Lung (tissue), 11 donors: ENCODE measurements at regions not wholly inside any gene's neighbourhood (a gene's known extent, or its start where the extent isn't known, plus 50 kb on each side); places are given as distances from the start of the nearest gene placed in this dataset.

Experiments used
- ATAC-seq: fragments of 200-7000 bp; cut with Tn5 transposase; one replicate; pipeline ENCODE4 v1.9.1; 2020; ENCODE audit warnings: moderate number of reproducible peaks; ENCODE audit not compliant: insufficient read depth, low FRiP score
- DNase-seq, 3 donors: peaks; one replicate each; pipeline ENCODE4 v3.0.0-alpha.2; 2013 to 2017
- H3K27ac ChIP-seq, 2 donors: one replicate each; pipeline ENCODE4 v1.5.1; 2013; ENCODE audit warnings: mild to moderate bottlenecking in 2 of 2, moderate library complexity in 2 of 2, control low read depth in 1 of 2, inconsistent platforms in 1 of 2, low read depth in 1 of 2, low read length in 1 of 2
- H3K27me3 ChIP-seq, 3 donors: one replicate each; pipeline ENCODE4 v1.5.1; 2013; ENCODE audit warnings: low read length in 2 of 3; ENCODE audit not compliant: control insufficient read depth in 3 of 3, insufficient read depth in 3 of 3
- H3K36me3 ChIP-seq, 4 donors: one replicate each; pipeline ENCODE4 v1.5.1; 2013; ENCODE audit warnings: low read length in 4 of 4, mild to moderate bottlenecking in 1 of 4, moderate library complexity in 1 of 4; ENCODE audit not compliant: control insufficient read depth in 4 of 4, insufficient read depth in 4 of 4
- H3K4me1 ChIP-seq, 5 donors: one replicate each; pipeline ENCODE4 v1.5.1; 2013; ENCODE audit warnings: low read length in 5 of 5, mild to moderate bottlenecking in 2 of 5, moderate library complexity in 1 of 5; ENCODE audit not compliant: control insufficient read depth in 5 of 5, insufficient read depth in 5 of 5
- H3K4me3 ChIP-seq: one replicate; pipeline ENCODE4 v1.5.1; 2013; ENCODE audit warnings: mild to moderate bottlenecking, control low read depth, moderate library complexity
- H3K9ac ChIP-seq, 2 donors: one replicate each; pipeline ENCODE4 v1.5.1; 2013; ENCODE audit warnings: low read length in 2 of 2, control low read depth in 1 of 2; ENCODE audit not compliant: insufficient read depth in 1 of 2
- H3K9me3 ChIP-seq, 4 donors: one replicate each; pipeline ENCODE4 v1.5.1; 2013; ENCODE audit warnings: low read length in 3 of 4, mild to moderate bottlenecking in 1 of 4, moderate library complexity in 1 of 4; ENCODE audit not compliant: control insufficient read depth in 4 of 4, insufficient read depth in 3 of 4
- WGBS, 2 donors: extraction: QIAGEN DNeasy Blood & Tissue Kit; methylation state at CpG; one replicate each; pipeline ENCODE4 v1.1.7; 2013; 5-methylcytosine and 5-hydroxymethylcytosine counted together
- TF ChIP-seq, protein P1 (sequence below): IDR thresholded peaks from 2 replicates; pipeline ENCODE4 v1.5.1; 2012; ENCODE audit warnings: mild to moderate bottlenecking; ENCODE audit errors: control extremely low read depth, extremely low read depth
- donor health status: control.
- donor health status: control.
- donor health status: Bipolar disorder and iron deficiency.
- donor health status: healthy.
- donor health status: DM: yes; HTN: yes; CAD: no.

DNA sequence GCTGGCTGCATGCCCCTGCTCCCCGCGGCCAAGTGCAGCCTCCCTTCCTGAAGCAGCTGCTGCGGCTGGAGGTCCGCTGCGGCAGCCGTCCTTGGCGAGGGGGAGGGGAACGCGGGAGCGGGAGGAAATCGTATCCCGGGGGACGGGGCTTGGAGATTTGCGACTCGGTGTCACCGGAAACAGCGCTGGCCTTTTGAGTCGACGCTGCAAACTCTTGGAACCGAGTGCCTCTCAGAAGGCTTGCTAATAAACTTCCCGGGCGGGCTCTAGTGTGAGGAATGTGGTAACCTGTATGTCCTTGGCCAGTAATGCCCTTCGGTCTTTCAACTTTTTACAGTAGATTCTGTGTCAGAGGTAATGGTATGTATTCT is 82.7 kb downstream of the PTPDC1 start:
- peak overlapping the region; percentile 94 to 98 for H3K27ac ChIP-seq
- no peak for ATAC-seq
- H3K27me3 ChIP-seq, result no peaks in the 10 kb centered on the region
- H3K9ac ChIP-seq, result peak overlapping the region; percentile 66 to 89
- DNase-seq, result no peak
- TF ChIP-seq, protein P1, sequence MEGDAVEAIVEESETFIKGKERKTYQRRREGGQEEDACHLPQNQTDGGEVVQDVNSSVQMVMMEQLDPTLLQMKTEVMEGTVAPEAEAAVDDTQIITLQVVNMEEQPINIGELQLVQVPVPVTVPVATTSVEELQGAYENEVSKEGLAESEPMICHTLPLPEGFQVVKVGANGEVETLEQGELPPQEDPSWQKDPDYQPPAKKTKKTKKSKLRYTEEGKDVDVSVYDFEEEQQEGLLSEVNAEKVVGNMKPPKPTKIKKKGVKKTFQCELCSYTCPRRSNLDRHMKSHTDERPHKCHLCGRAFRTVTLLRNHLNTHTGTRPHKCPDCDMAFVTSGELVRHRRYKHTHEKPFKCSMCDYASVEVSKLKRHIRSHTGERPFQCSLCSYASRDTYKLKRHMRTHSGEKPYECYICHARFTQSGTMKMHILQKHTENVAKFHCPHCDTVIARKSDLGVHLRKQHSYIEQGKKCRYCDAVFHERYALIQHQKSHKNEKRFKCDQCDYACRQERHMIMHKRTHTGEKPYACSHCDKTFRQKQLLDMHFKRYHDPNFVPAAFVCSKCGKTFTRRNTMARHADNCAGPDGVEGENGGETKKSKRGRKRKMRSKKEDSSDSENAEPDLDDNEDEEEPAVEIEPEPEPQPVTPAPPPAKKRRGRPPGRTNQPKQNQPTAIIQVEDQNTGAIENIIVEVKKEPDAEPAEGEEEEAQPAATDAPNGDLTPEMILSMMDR, result no peak
- peak overlapping the region; percentile 71 for H3K4me3 ChIP-seq
- H3K9me3 ChIP-seq, result no peaks in the 10 kb centered on the region
- peaks cover 0 to 39% (median 8%) of the 10 kb centered on the region in 5 donors for H3K4me1 ChIP-seq
- no peaks in the 10 kb centered on the region for H3K36me3 ChIP-seq
- 0% methylated on average over 22 to 23 of the region's 23 CpGs for WGBS, 2 donors

DNA sequence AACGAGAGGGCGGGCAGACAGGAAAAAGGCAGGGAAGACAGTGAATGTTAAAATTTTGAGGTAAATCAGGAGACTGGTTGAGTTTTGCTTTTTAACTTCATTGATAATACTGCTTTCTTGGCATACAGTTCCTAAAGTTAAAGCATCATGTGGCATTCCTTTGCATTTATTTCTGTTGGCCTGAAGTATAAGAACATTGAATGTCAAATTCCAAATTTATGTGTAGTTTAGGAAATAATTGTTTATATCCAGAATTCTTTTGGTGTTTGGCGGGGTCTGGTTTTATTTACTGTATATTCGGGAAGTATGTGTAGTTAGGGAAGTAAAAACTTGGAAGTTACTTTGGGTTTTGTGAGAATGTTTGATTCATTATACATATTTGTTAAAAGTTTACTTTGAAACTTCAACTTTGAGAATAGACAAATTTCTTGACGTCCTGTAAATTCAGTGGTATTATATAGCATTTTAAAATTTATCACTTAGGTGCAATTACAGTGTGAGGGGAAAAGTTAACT is 83.2 kb downstream of the PTPDC1 start:
- Histone ChIP-seq H3K4me1 (peaks cover 0 to 42% (median 8%) of the 10 kb centered on the region in 5 donors), H3K27ac (peak overlapping the region; percentile 94 to 98), H3K9ac (peak overlapping the region; percentile 66 to 89), H3K9me3 (no peaks in the 10 kb centered on the region), H3K27me3 (no peaks in the 10 kb centered on the region), H3K36me3 (no peaks in the 10 kb centered on the region), H3K4me3 (peak overlapping the region; percentile 71)
- TF ChIP-seq, protein P1, result no peak
- DNase-seq (no peak), ATAC-seq (no peak)
- WGBS, 2 donors, result 1% methylated on average over 5 of the region's 5 CpGs

DNA sequence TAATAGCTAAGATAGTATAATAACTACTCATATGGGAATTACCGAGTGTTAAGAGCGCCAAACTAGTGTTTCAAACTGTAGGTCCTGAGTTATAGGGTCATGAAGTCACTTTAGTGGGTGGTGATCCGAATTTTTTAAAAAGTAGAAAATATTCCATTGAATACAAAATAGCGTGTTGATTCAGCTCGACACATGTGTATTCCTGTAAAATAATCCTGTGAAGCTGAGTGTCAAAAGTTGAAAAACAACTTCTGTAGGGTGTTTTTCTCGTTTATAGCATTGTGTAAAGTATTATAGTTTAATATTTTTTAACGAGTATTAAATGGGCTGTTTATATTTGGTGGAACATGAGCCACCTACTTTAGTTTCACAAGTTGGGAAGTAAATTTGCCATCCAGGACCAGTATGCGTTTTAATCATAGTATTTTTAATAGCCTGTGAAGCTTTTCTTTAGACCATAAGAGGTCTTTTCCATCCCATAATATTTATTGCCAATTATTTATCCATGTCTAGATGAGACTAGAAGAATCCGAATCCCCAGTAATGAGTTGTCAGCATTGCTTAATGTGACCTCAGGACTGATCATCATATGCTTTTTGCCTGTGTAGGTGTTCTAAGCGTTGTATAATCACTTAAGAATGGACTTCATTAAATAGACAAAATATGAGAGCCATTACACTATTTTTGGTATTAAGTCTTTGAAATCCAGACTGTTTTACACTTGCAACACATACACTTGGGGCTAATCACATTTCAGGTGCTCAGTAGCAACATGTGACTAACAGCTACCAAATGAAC is 84.1 kb downstream of the PTPDC1 start:
- 17 to 33% methylated on average over 10 of the region's 10 CpGs for WGBS, 2 donors
- H3K4me3 ChIP-seq, result no peak overlapping the region
- ATAC-seq, result no peak
- H3K9me3 ChIP-seq, result no peaks in the 10 kb centered on the region
- H3K27ac ChIP-seq, result peak overlapping the region in 1 of 2 donors; percentile 56
- peak overlapping the region in 1 of 2 donors; percentile 89 for H3K9ac ChIP-seq
- TF ChIP-seq, protein P1, result no peak
- no peak for DNase-seq
- H3K4me1 ChIP-seq, result peaks cover 0 to 43% (median 12%) of the 10 kb centered on the region in 5 donors
- peaks cover 0 to under 1% (median 0%) of the 10 kb centered on the region in 4 donors for H3K36me3 ChIP-seq
- no peaks in the 10 kb centered on the region for H3K27me3 ChIP-seq
